ENCODE measurements at regions not wholly inside any gene's neighbourhood (a gene's known extent, or its start where the extent isn't known, plus 50 kb on each side); places are given as distances from the start of the nearest gene placed in this dataset.

- TF ChIP-seq, protein P1, sequence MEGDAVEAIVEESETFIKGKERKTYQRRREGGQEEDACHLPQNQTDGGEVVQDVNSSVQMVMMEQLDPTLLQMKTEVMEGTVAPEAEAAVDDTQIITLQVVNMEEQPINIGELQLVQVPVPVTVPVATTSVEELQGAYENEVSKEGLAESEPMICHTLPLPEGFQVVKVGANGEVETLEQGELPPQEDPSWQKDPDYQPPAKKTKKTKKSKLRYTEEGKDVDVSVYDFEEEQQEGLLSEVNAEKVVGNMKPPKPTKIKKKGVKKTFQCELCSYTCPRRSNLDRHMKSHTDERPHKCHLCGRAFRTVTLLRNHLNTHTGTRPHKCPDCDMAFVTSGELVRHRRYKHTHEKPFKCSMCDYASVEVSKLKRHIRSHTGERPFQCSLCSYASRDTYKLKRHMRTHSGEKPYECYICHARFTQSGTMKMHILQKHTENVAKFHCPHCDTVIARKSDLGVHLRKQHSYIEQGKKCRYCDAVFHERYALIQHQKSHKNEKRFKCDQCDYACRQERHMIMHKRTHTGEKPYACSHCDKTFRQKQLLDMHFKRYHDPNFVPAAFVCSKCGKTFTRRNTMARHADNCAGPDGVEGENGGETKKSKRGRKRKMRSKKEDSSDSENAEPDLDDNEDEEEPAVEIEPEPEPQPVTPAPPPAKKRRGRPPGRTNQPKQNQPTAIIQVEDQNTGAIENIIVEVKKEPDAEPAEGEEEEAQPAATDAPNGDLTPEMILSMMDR (conservative IDR thresholded peaks at IDR 0.05; ENCODE audit: low read length), result no peak
- TF ChIP-seq EZH2phosphoT487 (IDR thresholded peaks at IDR 0.05; ENCODE audit: borderline replicate concordance, low read depth, low read length), result no peak
These were observed 1277.6 kb upstream of the SEL1L start for GRCh38 chr14:82811246-82811645.

Measured in OCI-LY7 (cell line).